H1 (cell line): ENCODE measurements at regions not wholly inside any gene's neighbourhood (a gene's known extent, or its start where the extent isn't known, plus 50 kb on each side); places are given as distances from the start of the nearest gene placed in this dataset.

Source experiments
- BRCA1 ChIP-seq: IDR thresholded peaks from 2 replicates; pipeline ENCODE4 v1.6.1; 2012; ENCODE audit warnings: low read depth, low read length, improper control_type of control experiment
- CHD7 ChIP-seq: fragments of 300-600 bp; sonication (generic); IDR thresholded peaks from 2 replicates; pipeline ENCODE4 v1.7.1; 2012; ENCODE audit warnings: low read length, moderate library complexity, mild to moderate bottlenecking, inconsistent platforms; ENCODE audit not compliant: insufficient replicate concordance
- SP4 ChIP-seq: IDR thresholded peaks from 2 replicates; pipeline ENCODE4 v1.6.1; 2012; ENCODE audit warnings: low read length, inconsistent platforms

GRCh38 chr11:15507592-15507991 lies 392.9 kb downstream of the INSC start (continued):
- no peak for TF ChIP-seq CHD7
- no peak for TF ChIP-seq BRCA1
- no peak for TF ChIP-seq SP4
